ENCODE measurements at regions not wholly inside any gene's neighbourhood (a gene's known extent, or its start where the extent isn't known, plus 50 kb on each side); places are given as distances from the start of the nearest gene placed in this dataset.

GRCh38 chrX:131441033-131441432 lies 102.8 kb upstream of the OR13H1 start:
- no peaks in the 10 kb centered on the region for H4K20me1 ChIP-seq (ENCODE audit: control insufficient read depth, insufficient read depth)
- DNase-seq (ENCODE audit: low read depth, low spot score): no peak
- ChIA-PET RAD21 (ENCODE audit: unreplicated experiment) (no interaction called here), POLR2A (no interaction called here), SMC1A (ENCODE audit: uncharacterized antibody, unreplicated experiment) (no interaction called here), CTCF (no interaction called here)
- no peak for FAIRE-seq
- TF ChIP-seq SP1 (IDR thresholded peaks at IDR 0.05; ENCODE audit: low read depth, low read length): no peak
- no peak for TF ChIP-seq USF2 (IDR thresholded peaks at IDR 0.05; ENCODE audit: borderline replicate concordance, low read depth, low read length)
- TF ChIP-seq ZNF207 (IDR thresholded peaks at IDR 0.05; ENCODE audit: borderline replicate concordance): no peak
- TF ChIP-seq CHD1 (IDR thresholded peaks at IDR 0.05; ENCODE audit: low read depth, low read length): no peak
- no peak for TF ChIP-seq SRF (IDR thresholded peaks at IDR 0.05; ENCODE audit: low read depth in 2 of 2, low read length in 2 of 2)
- no peak for TF ChIP-seq EP300 (IDR thresholded peaks at IDR 0.05; ENCODE audit: borderline replicate concordance in 1 of 2, control insufficient read depth in 1 of 2, low read depth in 2 of 2, low read length in 2 of 2)
- TF ChIP-seq HCFC1 (IDR thresholded peaks at IDR 0.05; ENCODE audit: low read length): no peak
- no peak for TF ChIP-seq POLR2A (IDR thresholded peaks at IDR 0.05; ENCODE audit: low read depth, low read length)
- TF ChIP-seq GABPA (IDR thresholded peaks at IDR 0.05; ENCODE audit: low read depth): no peak
- TF ChIP-seq BCL3 (IDR thresholded peaks at IDR 0.05; ENCODE audit: borderline replicate concordance, insufficient read depth, low read depth, low read length, poor library complexity, severe bottlenecking): no peak
- TF ChIP-seq IKZF1 (conservative IDR thresholded peaks at IDR 0.05): no peak
- TF ChIP-seq BRCA1 (IDR thresholded peaks at IDR 0.05; ENCODE audit: low read depth, low read length): no peak
- TF ChIP-seq SREBF1 (IDR thresholded peaks at IDR 0.05; ENCODE audit: low read length): no peak
- no peaks in the 10 kb centered on the region for H3K27me3 ChIP-seq (replicated peaks in 1 of 2; ENCODE audit: control insufficient read depth in 2 of 2, insufficient read depth in 2 of 2, low read length in 1 of 2)
- intact Hi-C loops (cut with micrococcal nuclease; ENCODE audit: unreplicated experiment) (no loop called here), in situ Hi-C loops (cut with MboI) (no loop called here)
- WGBS (ENCODE audit: insufficient coverage, insufficient replicate concordance, low lambda C conversion rate, missing lambda C conversion rate): 0% methylated on average over 2 of the region's 2 CpGs
- H3K27ac ChIP-seq (ENCODE audit: control insufficient read depth, insufficient read depth): no peak overlapping the region
- no peaks in the 10 kb centered on the region for H3K36me3 ChIP-seq (ENCODE audit: control insufficient read depth in 2 of 2, insufficient read depth in 2 of 2, low read length in 1 of 2)
- H3K9me3 ChIP-seq (replicated peaks; ENCODE audit: control insufficient read depth, insufficient read depth, low read length): no peaks in the 10 kb centered on the region
- no peaks in the 10 kb centered on the region for H3K4me1 ChIP-seq (ENCODE audit: control insufficient read depth, insufficient read depth, low read length)
- no peak for ATAC-seq
- H3K9ac ChIP-seq (ENCODE audit: control insufficient read depth, insufficient read depth, low read length): no peak overlapping the region
- BruUV-seq (replicated peaks): no TSS peak
- H2AFZ ChIP-seq (ENCODE audit: control insufficient read depth, low read depth, low read length): no peak overlapping the region
- no peak overlapping the region for H3K4me2 ChIP-seq (ENCODE audit: control insufficient read depth, insufficient read depth)
- H3K79me2 ChIP-seq (ENCODE audit: control insufficient read depth, insufficient read depth, low read length): no peaks in the 10 kb centered on the region
- no peak overlapping the region for H3K4me3 ChIP-seq

Data from GM12878 (cell line).